HUDEP-2 (cell line): ENCODE measurements at regions not wholly inside any gene's neighbourhood (a gene's known extent, or its start where the extent isn't known, plus 50 kb on each side); places are given as distances from the start of the nearest gene placed in this dataset.

Experiments
- DNase-seq, 76 experiments: peaks; one replicate each; lab custom pipeline; 2025; ENCODE audit not compliant: unreplicated experiment in 76 of 76; lab: John Stamatoyannopoulos, UW

GRCh38 chr2:160862226-160862625 lies 298.0 kb upstream of the TANK start:
- DNase-seq: no peak

GRCh38 chr2:160868891-160869290 lies 291.3 kb upstream of the TANK start:
- no peak for DNase-seq

GRCh38 chr2:160869411-160869810 lies 290.8 kb upstream of the TANK start:
- DNase-seq: no peak

- DNase-seq: no peak
Measured at GRCh38 chr2:160870729-160871465, 289.3 kb upstream of the TANK start.

- no peak for DNase-seq
Measured at GRCh38 chr2:160871953-160872352, 288.3 kb upstream of the TANK start.

- no peak for DNase-seq
Measured at GRCh38 chr2:160876029-160876428, 284.2 kb upstream of the TANK start.

- DNase-seq: no peak
Measured at GRCh38 chr2:160876765-160877164, 283.5 kb upstream of the TANK start.

GRCh38 chr2:160878618-160879017 lies 281.6 kb upstream of the TANK start:
- DNase-seq: no peak

- no peak for DNase-seq
Measured at GRCh38 chr2:160882906-160883305, 277.3 kb upstream of the TANK start.

GRCh38 chr2:160884056-160884455 lies 276.2 kb upstream of the TANK start:
- no peak for DNase-seq

- no peak for DNase-seq
Measured at GRCh38 chr2:160889439-160890170, 270.6 kb upstream of the TANK start.

- DNase-seq: no peak
Measured at GRCh38 chr2:160890667-160891352, 269.4 kb upstream of the TANK start.

- DNase-seq: no peak
Measured at GRCh38 chr2:160891353-160891740, 268.9 kb upstream of the TANK start.

GRCh38 chr2:160892204-160892603 lies 268.0 kb upstream of the TANK start:
- DNase-seq: no peak

GRCh38 chr2:160893581-160893980 lies 266.6 kb upstream of the TANK start:
- no peak for DNase-seq

GRCh38 chr2:160898581-160899307 lies 261.5 kb upstream of the TANK start:
- DNase-seq: no peak

GRCh38 chr2:160901613-160902012 lies 258.6 kb upstream of the TANK start:
- no peak for DNase-seq

- DNase-seq: no peak
Measured at GRCh38 chr2:160905862-160906261, 254.4 kb upstream of the TANK start.

- DNase-seq: no peak
Measured at GRCh38 chr2:160906878-160907277, 253.3 kb upstream of the TANK start.

- DNase-seq: no peak
Measured at GRCh38 chr2:160907738-160908137, 252.5 kb upstream of the TANK start.

GRCh38 chr2:160908157-160908556 lies 252.1 kb upstream of the TANK start:
- DNase-seq: no peak
